ENCODE measurements at regions not wholly inside any gene's neighbourhood (a gene's known extent, or its start where the extent isn't known, plus 50 kb on each side); places are given as distances from the start of the nearest gene placed in this dataset.

DNA sequence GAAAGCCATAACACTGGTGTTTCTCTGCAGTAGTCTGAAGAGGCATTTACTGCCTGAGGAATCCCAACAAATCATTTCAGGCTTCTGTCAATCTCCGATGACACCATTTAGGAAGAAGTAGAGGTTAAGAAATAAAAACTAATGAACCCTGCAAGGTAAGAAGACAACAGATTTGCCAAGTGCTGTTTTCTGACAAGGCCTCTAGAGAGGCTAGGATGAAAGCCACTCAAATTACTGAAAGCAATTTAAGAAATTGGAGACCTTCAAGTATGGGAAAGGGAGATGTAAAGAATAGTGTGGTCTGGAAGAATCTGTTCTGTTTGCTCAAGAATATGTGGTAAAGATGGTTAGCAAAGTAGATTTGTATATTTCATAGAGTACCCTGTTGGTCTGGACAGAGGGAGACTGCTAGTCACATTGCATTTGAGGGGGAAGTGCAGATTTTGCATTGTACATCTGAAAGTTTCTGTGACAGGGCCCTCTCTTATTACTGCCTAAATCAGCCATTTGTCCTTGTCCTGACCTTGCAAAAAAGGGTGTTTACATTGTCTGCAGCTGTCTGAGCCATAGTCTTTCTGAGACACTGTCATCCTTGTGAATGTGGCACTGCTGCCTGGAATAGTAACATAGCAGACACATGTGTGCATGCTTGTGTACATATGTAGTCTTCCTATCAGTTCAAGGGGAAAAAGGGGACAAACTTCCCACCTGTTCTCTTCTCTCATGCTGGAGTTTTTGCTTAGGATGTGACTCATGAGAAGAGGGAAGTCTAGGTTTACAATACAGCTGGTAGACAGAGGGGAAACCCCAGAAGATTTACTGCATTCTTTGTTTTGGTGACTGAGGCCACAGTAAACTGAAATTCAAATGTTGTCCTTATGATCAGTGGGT lies 640.2 kb upstream of the KIRREL3 start:
- intact Hi-C loops (cut with DNase I, micrococcal nuclease): no loop called here
- CTCF ChIA-PET: interaction anchor here (0.5 to 0.7 kb wide), 2 partner anchors 13 to 365 kb away, joined by 3 read pairs; no protein-coding TSS in a partner anchor
- POLR2A ChIA-PET: interaction anchor here (0.8 kb wide), 1 partner anchor 9 kb away, joined by 3 read pairs; no protein-coding TSS in a partner anchor

DNA sequence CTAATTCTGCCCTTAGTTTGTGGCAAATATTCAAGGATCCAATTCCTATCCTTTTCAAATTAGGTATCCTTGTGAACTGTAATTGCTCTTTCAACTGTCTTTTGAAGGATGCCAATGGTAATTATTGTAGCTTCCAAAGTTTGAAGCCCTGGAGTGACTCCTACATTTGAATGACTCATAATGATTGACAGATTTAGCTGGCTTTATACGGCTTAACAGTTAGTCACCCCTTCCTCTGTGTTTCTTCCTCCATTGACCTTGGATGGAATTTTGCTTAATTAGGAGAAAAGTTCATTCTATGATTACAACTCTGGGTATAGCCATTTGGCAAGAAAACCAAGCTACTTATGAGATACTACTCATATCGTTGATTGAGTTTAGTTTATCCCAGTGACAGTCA lies 639.3 kb upstream of the KIRREL3 start:
- Mint-ChIP-seq H3K4me1 (no peaks in the 10 kb centered on the region), H3K27ac (no peak overlapping the region), H3K36me3 (ENCODE audit: low read depth) (no peaks in the 10 kb centered on the region), H3K27me3 (peaks cover 2% of the 10 kb centered on the region), H3K9me3 (ENCODE audit: low read depth) (no peaks in the 10 kb centered on the region), H3K4me3 (no peak overlapping the region)
- intact Hi-C loops (cut with DNase I, micrococcal nuclease): no loop called here
- DNase-seq (no peak), ATAC-seq (no peak)
- CTCF ChIA-PET: no interaction called here
- POLR2A ChIA-PET: no interaction called here

More for the DNA sequence above, 640.2 kb upstream of the KIRREL3 start:
- Mint-ChIP-seq H3K27me3 (peaks cover 2% of the 10 kb centered on the region), H3K9me3 (ENCODE audit: low read depth) (no peaks in the 10 kb centered on the region), H3K36me3 (ENCODE audit: low read depth) (no peaks in the 10 kb centered on the region), H3K4me3 (no peak overlapping the region), H3K27ac (no peak overlapping the region), H3K4me1 (no peaks in the 10 kb centered on the region)
- no peak for DNase-seq
- no peak for ATAC-seq

DNA sequence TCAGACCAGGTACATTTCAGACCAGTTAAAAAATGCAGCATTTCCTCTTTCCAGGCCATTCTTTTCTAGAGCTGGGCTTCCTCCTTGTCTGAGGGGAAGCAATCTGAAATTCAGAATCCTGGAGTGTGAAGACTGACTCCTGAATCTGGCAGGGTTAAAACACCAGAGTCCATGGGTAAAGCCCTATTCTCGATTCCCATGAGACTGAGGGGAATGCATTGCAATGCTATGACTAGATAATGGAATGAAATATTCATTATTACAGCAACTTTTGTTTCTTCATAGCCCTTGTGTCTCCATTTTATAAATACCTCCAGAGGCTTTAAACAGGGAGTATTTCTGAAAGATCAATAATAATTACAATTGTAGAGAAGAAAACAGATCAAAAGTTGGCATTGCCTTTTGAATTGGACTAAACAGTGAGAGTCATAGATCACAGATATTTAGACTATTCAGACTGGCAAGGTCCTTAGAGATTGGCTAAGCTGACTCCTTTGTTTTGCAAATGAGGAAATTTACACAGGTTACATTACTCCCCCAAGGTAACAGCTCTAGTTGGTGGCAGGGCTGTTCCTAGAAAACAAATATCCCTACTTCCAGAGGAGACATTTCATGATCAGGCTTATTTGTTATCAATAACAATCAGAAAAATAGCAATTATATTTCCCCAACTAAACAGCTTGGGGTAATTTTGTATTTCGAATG lies 632.6 kb upstream of the KIRREL3 start:
- Mint-ChIP-seq H3K4me3 (no peak overlapping the region), H3K4me1 (no peaks in the 10 kb centered on the region), H3K36me3 (ENCODE audit: low read depth) (no peaks in the 10 kb centered on the region), H3K27ac (no peak overlapping the region), H3K27me3 (no peaks in the 10 kb centered on the region), H3K9me3 (ENCODE audit: low read depth) (no peaks in the 10 kb centered on the region)
- ChIA-PET CTCF (no interaction called here), POLR2A (no interaction called here)
- ATAC-seq (no peak), DNase-seq (no peak)
- intact Hi-C loops (cut with DNase I, micrococcal nuclease): no loop called here

DNA sequence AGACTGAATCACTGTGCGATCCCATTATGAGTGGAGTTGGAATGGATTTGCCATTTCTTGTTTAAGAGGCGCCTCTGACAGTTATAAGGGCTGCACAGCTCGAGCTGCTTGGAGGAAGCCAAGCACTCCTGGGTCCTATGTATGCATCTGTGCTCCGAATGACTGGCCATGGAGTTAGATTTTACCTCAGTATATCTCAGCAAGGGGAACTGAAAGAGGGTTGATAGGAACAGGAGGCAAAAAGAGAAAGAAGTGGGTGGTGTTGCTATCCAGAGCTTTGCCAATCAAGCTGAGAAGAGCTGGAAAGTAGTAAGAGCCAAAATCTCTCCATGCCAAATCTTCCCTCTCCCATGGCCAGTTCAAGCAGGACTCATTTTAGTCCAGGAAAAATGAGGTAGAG lies 632.0 kb upstream of the KIRREL3 start:
- H3K9me3 Mint-ChIP-seq (ENCODE audit: low read depth): no peaks in the 10 kb centered on the region
- H3K4me3 Mint-ChIP-seq: no peak overlapping the region
- no peak overlapping the region for H3K27ac Mint-ChIP-seq
- no peak for DNase-seq
- H3K4me1 Mint-ChIP-seq: no peaks in the 10 kb centered on the region
- no peaks in the 10 kb centered on the region for H3K27me3 Mint-ChIP-seq
- CTCF ChIA-PET: no interaction called here
- ATAC-seq: no peak
- POLR2A ChIA-PET: interaction anchor here (0.5 kb wide), 1 partner anchor 9 kb away, joined by 3 read pairs; no protein-coding TSS in a partner anchor
- H3K36me3 Mint-ChIP-seq (ENCODE audit: low read depth): no peaks in the 10 kb centered on the region
- intact Hi-C loops (cut with DNase I, micrococcal nuclease): no loop called here

DNA sequence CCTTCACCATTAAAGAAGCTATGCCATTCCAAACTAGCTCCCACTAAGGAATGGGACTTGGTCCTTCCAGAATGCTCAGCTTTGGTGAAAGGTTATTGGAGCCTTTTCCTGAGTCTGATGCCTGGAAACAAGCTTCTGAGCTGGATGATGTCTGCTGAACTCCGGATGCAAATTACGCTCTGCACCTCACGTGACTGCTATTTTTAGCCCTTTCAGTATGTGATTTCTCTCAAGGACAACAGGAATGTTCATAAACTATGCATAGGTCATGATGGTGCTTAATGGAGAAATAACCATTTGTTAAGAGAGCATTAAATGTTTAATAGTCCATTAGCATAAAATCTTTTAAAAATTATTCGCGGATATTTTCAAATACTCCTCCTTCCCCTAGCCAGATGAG lies 631.4 kb upstream of the KIRREL3 start:
- ChIA-PET POLR2A (interaction anchor here (0.5 kb wide), 1 partner anchor 9 kb away, joined by 3 read pairs; no protein-coding TSS in a partner anchor), CTCF (no interaction called here)
- ATAC-seq: no peak
- H3K4me3 Mint-ChIP-seq: no peak overlapping the region
- H3K27ac Mint-ChIP-seq: no peak overlapping the region
- intact Hi-C loops (cut with DNase I, micrococcal nuclease): no loop called here
- DNase-seq: no peak
- no peaks in the 10 kb centered on the region for H3K36me3 Mint-ChIP-seq (ENCODE audit: low read depth)
- H3K4me1 Mint-ChIP-seq: no peaks in the 10 kb centered on the region
- no peaks in the 10 kb centered on the region for H3K27me3 Mint-ChIP-seq
- H3K9me3 Mint-ChIP-seq (ENCODE audit: low read depth): no peaks in the 10 kb centered on the region

DNA sequence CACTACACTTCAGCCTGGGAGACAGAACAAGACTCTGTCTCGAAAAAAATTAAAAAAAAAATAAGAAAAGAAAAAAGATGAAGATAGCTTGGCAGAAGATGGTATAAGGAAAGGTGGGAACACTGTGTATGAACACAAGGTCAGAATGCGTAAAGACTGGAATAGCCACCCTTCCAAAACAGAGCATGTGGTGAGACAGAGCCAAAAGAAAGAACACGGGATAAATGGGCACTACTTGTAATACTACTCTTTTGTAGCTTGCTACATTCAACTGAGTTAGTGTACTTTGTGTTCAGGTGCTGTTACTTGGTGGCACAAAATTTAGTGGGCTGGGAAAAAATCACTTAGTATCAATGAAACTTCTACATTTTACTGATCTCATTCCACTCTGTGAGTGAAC lies 628.6 kb upstream of the KIRREL3 start:
- Mint-ChIP-seq H3K9me3 (ENCODE audit: low read depth) (no peaks in the 10 kb centered on the region), H3K36me3 (ENCODE audit: low read depth) (no peaks in the 10 kb centered on the region), H3K4me3 (no peak overlapping the region), H3K27me3 (peaks cover 3% of the 10 kb centered on the region), H3K27ac (no peak overlapping the region), H3K4me1 (no peaks in the 10 kb centered on the region)
- ATAC-seq (no peak), DNase-seq (no peak)
- intact Hi-C loops (cut with DNase I, micrococcal nuclease): no loop called here
- ChIA-PET POLR2A (no interaction called here), CTCF (interaction anchor here (1.0 kb wide), 1 partner anchor 25 kb away, joined by 3 read pairs; no protein-coding TSS in a partner anchor)

DNA sequence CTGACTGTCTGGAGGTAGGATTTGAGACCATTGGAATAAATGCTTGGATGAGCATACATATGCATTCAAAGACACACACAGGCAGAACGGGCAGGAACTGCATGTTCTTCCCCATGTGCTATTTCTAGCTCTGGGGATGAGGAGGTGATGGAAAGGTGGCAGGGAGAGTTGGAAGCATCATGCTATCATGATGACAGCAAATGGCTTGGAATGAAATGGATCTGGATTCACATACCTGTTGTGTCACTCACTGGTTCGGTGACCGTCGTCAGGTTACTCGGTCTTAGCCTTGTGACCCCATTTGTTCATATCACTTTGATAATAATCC lies 627.9 kb upstream of the KIRREL3 start:
- no peaks in the 10 kb centered on the region for H3K36me3 Mint-ChIP-seq (ENCODE audit: low read depth)
- POLR2A ChIA-PET: no interaction called here
- intact Hi-C loops (cut with DNase I, micrococcal nuclease): no loop called here
- no peaks in the 10 kb centered on the region for H3K4me1 Mint-ChIP-seq
- no peak overlapping the region for H3K27ac Mint-ChIP-seq
- CTCF ChIA-PET: no interaction called here
- peaks cover 3% of the 10 kb centered on the region for H3K27me3 Mint-ChIP-seq
- DNase-seq (no peak), ATAC-seq (no peak)
- no peaks in the 10 kb centered on the region for H3K9me3 Mint-ChIP-seq (ENCODE audit: low read depth)
- no peak overlapping the region for H3K4me3 Mint-ChIP-seq

DNA sequence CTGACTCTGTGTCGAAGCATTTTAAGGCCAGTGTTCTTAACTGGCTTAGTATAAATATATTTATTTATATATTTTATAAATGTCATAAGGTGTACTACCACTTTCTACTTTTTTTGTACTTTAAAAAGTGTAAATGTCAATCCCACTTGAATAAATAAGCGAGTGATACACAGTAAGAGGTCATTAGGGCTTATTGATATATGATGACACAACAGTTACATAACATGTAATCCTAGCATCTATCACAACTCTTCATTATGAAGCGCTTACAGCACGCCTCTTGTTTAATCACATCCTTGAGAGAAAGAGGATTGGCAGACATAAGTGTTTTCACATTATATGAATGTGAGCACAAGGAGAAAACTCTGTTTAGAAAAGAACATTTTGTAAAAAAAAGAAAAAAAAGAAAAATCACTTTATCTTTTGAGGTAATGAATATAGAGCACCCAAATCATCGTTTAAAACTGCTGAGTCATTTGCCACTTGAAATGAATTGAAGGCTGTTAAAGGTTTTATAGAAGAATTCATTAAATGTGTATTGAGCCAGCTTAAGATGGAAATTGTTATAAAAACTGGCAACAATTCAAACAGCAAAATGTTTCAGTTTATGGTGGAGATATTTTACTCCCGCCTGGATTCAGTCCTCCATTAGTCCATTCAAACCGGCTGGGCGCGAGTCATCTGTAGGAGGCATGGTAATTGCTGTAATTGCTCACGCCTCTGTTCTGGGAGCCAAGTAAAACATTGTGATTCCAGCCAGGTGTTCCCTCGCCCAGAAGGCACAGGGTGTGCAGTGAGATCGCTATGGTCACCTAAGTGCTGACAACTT lies 627.3 kb upstream of the KIRREL3 start:
- intact Hi-C loops (cut with DNase I, micrococcal nuclease): no loop called here
- Mint-ChIP-seq H3K4me1 (no peaks in the 10 kb centered on the region), H3K9me3 (ENCODE audit: low read depth) (no peaks in the 10 kb centered on the region), H3K36me3 (ENCODE audit: low read depth) (no peaks in the 10 kb centered on the region), H3K27ac (no peak overlapping the region), H3K4me3 (no peak overlapping the region), H3K27me3 (peaks cover 3% of the 10 kb centered on the region)
- no peak for DNase-seq
- POLR2A ChIA-PET: no interaction called here
- CTCF ChIA-PET: no interaction called here
- no peak for ATAC-seq

DNA sequence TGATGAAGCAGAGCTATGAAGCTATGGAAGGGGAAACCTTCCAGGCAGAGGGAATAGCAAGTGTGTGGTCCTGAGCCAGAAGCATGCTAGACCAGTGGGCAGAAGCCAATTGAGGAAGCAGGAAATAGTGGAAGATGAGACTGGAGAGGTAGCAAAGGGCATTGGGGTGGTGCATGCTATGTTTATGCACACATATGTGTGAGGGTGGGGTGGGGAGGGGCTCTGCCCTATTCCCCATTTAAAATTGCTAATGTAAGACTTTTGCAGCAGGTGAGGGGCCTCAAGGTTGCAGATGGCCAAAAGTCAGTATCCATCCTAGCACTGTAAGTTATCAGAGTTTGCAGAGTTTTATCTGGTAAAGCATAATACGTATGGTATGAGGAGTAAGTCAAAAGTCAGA lies 626.6 kb upstream of the KIRREL3 start:
- intact Hi-C loops (cut with DNase I, micrococcal nuclease): no loop called here
- H3K36me3 Mint-ChIP-seq (ENCODE audit: low read depth): no peaks in the 10 kb centered on the region
- POLR2A ChIA-PET: no interaction called here
- CTCF ChIA-PET: interaction anchor here (0.7 kb wide), 1 partner anchor 1220 kb away, joined by 3 read pairs; no protein-coding TSS in a partner anchor
- H3K27me3 Mint-ChIP-seq: peaks cover 3% of the 10 kb centered on the region
- H3K27ac Mint-ChIP-seq: no peak overlapping the region
- ATAC-seq: no peak
- no peak overlapping the region for H3K4me3 Mint-ChIP-seq
- DNase-seq: no peak
- no peaks in the 10 kb centered on the region for H3K4me1 Mint-ChIP-seq
- H3K9me3 Mint-ChIP-seq (ENCODE audit: low read depth): no peaks in the 10 kb centered on the region

DNA sequence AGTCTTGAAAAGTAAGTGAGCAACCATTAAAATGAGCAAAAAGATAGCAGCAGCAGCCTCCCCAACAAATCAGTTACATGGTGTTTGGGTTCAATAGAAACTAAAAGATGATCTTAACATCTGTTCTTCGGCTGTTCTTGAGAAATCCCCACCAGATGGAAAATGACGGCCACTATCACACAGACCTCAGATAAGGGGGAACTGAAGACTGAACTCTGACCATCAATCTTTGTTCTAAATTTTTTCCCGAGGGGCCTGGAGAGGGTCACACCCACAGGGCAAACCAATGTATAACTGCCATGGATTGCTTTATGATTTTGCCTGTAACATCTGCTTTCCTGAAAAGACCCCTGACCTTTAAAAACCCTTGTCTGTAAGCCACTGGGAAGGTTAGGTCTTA lies 624.8 kb upstream of the KIRREL3 start:
- no peaks in the 10 kb centered on the region for H3K36me3 Mint-ChIP-seq (ENCODE audit: low read depth)
- DNase-seq: no peak
- no peak overlapping the region for H3K4me3 Mint-ChIP-seq
- no peak for ATAC-seq
- no peak overlapping the region for H3K27ac Mint-ChIP-seq
- H3K4me1 Mint-ChIP-seq: no peaks in the 10 kb centered on the region
- ChIA-PET CTCF (interaction anchor here (0.6 kb wide), 1 partner anchor 14 kb away, joined by 3 read pairs; no protein-coding TSS in a partner anchor), POLR2A (no interaction called here)
- intact Hi-C loops (cut with DNase I, micrococcal nuclease): no loop called here
- no peaks in the 10 kb centered on the region for H3K9me3 Mint-ChIP-seq (ENCODE audit: low read depth)
- H3K27me3 Mint-ChIP-seq: peaks cover 3% of the 10 kb centered on the region

DNA sequence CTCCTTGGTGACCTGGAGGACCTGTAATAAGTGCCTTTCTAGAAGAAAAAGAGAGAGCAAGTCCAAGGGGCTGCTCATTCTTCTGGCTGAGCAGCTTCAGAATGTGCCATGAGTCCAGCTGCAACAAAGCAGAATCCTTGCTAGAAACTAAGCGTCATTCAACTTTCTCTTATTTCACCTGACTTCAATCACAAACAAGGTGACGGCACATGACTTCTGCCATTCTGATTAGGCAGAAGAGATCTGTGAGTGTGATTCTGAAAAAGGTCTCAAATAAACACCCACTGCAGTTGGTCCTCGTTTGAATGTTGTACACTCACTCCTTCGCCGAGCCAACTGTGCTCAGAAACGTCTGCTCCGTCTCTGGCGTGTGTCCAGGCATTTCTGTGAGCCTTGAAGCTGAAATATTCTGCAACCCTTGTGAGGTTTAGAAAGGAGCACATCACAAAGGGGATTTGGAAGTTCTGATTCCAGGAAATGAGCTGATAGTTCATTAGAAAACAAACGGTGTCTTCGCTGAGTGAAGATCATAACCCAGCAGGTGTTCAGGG lies 623.8 kb upstream of the KIRREL3 start:
- peaks cover 3% of the 10 kb centered on the region for H3K27me3 Mint-ChIP-seq
- H3K4me3 Mint-ChIP-seq: no peak overlapping the region
- ChIA-PET POLR2A (no interaction called here), CTCF (interaction anchor here (1.1 kb wide), 1 partner anchor 12 kb away, joined by 3 read pairs; no protein-coding TSS in a partner anchor)
- no peak for DNase-seq
- ATAC-seq: no peak
- no peaks in the 10 kb centered on the region for H3K9me3 Mint-ChIP-seq (ENCODE audit: low read depth)
- no peaks in the 10 kb centered on the region for H3K36me3 Mint-ChIP-seq (ENCODE audit: low read depth)
- intact Hi-C loops (cut with DNase I, micrococcal nuclease): no loop called here
- H3K4me1 Mint-ChIP-seq: no peaks in the 10 kb centered on the region
- H3K27ac Mint-ChIP-seq: no peak overlapping the region
